GM12872 (cell line): ENCODE measurements at regions not wholly inside any gene's neighbourhood (a gene's known extent, or its start where the extent isn't known, plus 50 kb on each side); places are given as distances from the start of the nearest gene placed in this dataset.

ENCODE experiments used
- TF ChIP-seq, protein P1 (sequence below): IDR thresholded peaks from 3 replicates; pipeline ENCODE4 v1.5.1; 2011; ENCODE audit warnings: low read depth, mild to moderate bottlenecking, low read length, moderate library complexity; ENCODE audit not compliant: insufficient read depth

- TF ChIP-seq, protein P1, sequence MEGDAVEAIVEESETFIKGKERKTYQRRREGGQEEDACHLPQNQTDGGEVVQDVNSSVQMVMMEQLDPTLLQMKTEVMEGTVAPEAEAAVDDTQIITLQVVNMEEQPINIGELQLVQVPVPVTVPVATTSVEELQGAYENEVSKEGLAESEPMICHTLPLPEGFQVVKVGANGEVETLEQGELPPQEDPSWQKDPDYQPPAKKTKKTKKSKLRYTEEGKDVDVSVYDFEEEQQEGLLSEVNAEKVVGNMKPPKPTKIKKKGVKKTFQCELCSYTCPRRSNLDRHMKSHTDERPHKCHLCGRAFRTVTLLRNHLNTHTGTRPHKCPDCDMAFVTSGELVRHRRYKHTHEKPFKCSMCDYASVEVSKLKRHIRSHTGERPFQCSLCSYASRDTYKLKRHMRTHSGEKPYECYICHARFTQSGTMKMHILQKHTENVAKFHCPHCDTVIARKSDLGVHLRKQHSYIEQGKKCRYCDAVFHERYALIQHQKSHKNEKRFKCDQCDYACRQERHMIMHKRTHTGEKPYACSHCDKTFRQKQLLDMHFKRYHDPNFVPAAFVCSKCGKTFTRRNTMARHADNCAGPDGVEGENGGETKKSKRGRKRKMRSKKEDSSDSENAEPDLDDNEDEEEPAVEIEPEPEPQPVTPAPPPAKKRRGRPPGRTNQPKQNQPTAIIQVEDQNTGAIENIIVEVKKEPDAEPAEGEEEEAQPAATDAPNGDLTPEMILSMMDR = no peak
Measured at GRCh38 chr4:38467296-38467695, 196.7 kb upstream of the KLF3 start.

GRCh38 chr4:38468339-38468866, 195.6 kb upstream of the KLF3 start:
- TF ChIP-seq, protein P1 = no peak

- TF ChIP-seq, protein P1 = no peak
Measured at GRCh38 chr4:38469410-38469809, 194.6 kb upstream of the KLF3 start.

DNA sequence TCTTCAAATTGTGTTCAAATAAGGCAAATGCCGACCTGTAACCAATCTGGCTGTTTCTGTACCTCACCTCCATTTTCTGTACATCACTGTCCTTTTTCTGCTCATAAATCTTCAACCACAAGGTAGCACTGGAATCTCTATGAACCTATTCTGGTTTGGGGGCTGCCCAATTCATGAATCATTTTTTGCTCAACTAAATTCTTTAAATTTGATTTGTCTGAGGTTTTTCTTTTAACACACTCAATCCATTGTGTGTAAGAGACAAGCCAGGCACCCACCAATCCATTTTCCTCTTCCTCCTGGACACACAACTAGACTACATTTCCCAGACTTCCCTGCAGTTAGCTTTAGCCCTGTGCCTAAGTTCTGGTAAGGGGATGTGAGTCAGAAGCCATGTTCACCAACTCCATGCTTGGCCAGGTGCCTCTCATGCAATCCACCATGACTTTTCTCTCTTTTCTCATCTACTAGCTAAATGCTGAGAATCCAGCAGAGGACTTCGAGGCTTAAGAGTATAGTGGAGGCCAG, 193.2 kb upstream of the KLF3 start:
- TF ChIP-seq, protein P1 = no peak

DNA sequence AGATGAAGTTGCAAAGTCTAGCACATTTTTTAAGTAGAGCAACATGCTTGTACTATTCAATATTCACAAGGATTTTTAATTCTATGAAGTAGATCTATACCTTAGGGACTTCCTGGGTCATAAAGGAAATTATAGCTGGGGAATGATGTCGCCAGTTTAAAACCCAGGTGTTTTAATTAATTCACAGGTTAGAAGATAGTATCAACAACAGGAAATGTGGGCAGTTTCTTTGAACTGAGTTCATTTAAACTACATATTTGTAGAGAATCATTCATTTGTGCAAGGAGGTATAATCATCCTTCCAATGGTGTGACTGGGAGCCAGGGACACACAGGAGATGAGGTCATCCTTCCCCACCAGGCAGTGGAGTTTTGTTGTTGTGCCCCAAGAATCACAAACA, 181.3 kb upstream of the KLF3 start:
- TF ChIP-seq, protein P1 = no peak

- TF ChIP-seq, protein P1 = no peak
Measured at GRCh38 chr4:38489011-38489861, 174.8 kb upstream of the KLF3 start.

DNA sequence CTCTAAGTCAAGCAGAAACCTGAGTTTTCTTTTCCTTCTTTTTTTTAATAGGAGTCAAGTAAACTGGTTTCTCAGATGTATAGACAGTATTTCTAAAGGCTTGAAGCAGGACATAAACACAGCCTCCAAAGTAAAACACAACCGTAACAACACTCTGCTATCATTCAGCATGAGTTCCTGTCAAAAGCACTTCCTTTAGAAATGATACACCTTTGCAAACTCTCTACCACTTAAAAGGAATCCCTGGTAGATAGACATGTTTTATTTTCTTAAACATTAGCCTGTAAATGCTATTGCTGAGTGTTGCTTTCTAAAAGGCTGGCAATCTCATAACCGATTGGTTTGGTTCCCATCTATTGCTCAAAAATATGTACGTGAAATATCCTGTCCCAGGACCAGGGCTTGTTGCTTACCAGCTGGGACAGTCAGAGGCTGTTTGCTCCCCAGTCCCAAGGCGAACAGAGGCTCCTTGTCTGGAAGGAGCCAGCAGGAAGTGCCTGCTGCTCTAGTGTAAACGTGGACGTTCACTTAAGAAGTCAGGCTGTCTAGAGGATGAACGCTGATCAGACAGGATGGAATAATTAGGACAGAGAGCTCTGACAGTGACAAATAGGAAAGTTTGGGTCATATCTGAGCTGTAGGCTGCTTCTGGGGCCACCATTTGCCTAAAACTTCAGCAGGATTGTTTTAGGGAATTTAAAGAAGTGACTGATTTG, 173.9 kb upstream of the KLF3 start:
- TF ChIP-seq, protein P1 = no peak
